Mesothelial cell of epicardium (in vitro differentiated cells): ENCODE measurements at regions not wholly inside any gene's neighbourhood (a gene's known extent, or its start where the extent isn't known, plus 50 kb on each side); places are given as distances from the start of the nearest gene placed in this dataset.

Experiments used
- DNase-seq, 2 experiments: peaks; one replicate each; pipeline ENCODE4 v3.0.0; 2021; ENCODE audit warnings: low spot score in 2 of 2; ENCODE audit not compliant: unreplicated experiment in 2 of 2
- H3K27ac Mint-ChIP-seq: 2 replicates; pipeline ENCODE4 v1.8.0; 2021; ENCODE audit warnings: mixed read lengths
- H3K27me3 Mint-ChIP-seq: 2 replicates; pipeline ENCODE4 v1.8.0; 2021; ENCODE audit warnings: low read depth, mixed read lengths
- H3K36me3 Mint-ChIP-seq: 2 replicates; pipeline ENCODE4 v1.8.0; 2021; ENCODE audit warnings: mixed read lengths
- H3K4me1 Mint-ChIP-seq: 2 replicates; pipeline ENCODE4 v1.8.0; 2021; ENCODE audit warnings: mixed read lengths
- H3K4me3 Mint-ChIP-seq: 2 replicates; pipeline ENCODE4 v1.8.0; 2021; ENCODE audit warnings: mild to moderate bottlenecking, moderate library complexity, mixed read lengths
- H3K9me3 Mint-ChIP-seq: 2 replicates; pipeline ENCODE4 v1.8.0; 2021; ENCODE audit warnings: mixed read lengths
- CTCF ChIP-seq: fragments of 200-600 bp; sonication (generic); IDR thresholded peaks from one replicate; pipeline ENCODE4 v1.5.0; 2021; ENCODE audit warnings: antibody characterized with exemption; ENCODE audit not compliant: unreplicated experiment

DNA sequence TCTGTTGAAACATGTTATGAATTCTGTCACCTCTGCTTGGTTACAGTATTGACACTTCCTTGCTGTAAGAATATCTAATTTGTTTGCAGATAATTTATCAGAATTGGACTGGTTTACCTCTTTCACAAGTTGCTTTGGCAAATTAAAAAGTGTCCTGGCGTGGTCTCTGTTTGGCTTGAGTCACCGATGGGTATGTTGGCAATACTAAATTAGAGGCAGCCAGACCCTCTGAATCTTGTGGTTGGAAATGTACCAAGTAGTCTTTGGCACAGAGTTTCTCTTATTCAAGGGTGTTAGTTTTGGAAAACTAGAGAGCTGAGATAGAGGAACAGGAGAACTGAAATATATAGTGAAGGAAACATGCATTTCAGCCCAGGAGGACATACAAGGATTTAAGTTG lies 521.1 kb upstream of the MGAT4C start:
- DNase-seq = no peak
- no peak for TF ChIP-seq CTCF
- H3K36me3 Mint-ChIP-seq = no peaks in the 10 kb centered on the region
- H3K9me3 Mint-ChIP-seq = no peaks in the 10 kb centered on the region
- H3K27me3 Mint-ChIP-seq = no peaks in the 10 kb centered on the region
- H3K27ac Mint-ChIP-seq = no peak overlapping the region
- H3K4me1 Mint-ChIP-seq = peaks cover 9% of the 10 kb centered on the region
- H3K4me3 Mint-ChIP-seq = no peak overlapping the region

GRCh38 chr12:86774841-86775388 lies 518.7 kb upstream of the MGAT4C start:
- H3K27me3 Mint-ChIP-seq = no peaks in the 10 kb centered on the region
- H3K9me3 Mint-ChIP-seq = peaks cover 6% of the 10 kb centered on the region
- H3K27ac Mint-ChIP-seq = no peak overlapping the region
- no peaks in the 10 kb centered on the region for H3K36me3 Mint-ChIP-seq
- H3K4me3 Mint-ChIP-seq = no peak overlapping the region
- H3K4me1 Mint-ChIP-seq = peaks cover 9% of the 10 kb centered on the region
- DNase-seq = no peak
- no peak for TF ChIP-seq CTCF

DNA sequence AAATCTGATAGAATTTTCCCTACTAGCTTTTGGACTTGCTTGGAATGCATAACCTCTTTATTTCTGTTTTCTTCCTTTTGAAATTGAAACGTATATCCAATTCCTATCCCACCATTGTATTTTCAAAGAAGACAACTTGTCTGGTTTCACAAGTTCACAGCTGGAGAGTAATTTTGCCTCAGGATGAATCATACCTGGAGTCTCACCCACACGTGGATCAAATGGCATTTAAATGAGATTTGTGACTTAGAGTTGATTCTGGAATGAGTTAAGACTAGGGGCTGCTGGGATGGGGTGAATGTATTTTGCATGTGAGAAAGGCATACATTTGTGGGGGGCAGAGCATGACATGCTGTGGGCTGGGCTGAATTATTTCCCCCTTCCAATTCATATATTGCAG lies 516.5 kb upstream of the MGAT4C start:
- TF ChIP-seq CTCF = no peak
- no peaks in the 10 kb centered on the region for H3K36me3 Mint-ChIP-seq
- peaks cover 4% of the 10 kb centered on the region for H3K4me1 Mint-ChIP-seq
- H3K4me3 Mint-ChIP-seq = no peak overlapping the region
- no peak for DNase-seq
- no peak overlapping the region for H3K27ac Mint-ChIP-seq
- peaks cover 6% of the 10 kb centered on the region for H3K9me3 Mint-ChIP-seq
- H3K27me3 Mint-ChIP-seq = no peaks in the 10 kb centered on the region

- no peaks in the 10 kb centered on the region for H3K27me3 Mint-ChIP-seq
- H3K9me3 Mint-ChIP-seq = peaks cover 11% of the 10 kb centered on the region
- H3K4me3 Mint-ChIP-seq = no peak overlapping the region
- no peaks in the 10 kb centered on the region for H3K4me1 Mint-ChIP-seq
- DNase-seq = no peak
- no peaks in the 10 kb centered on the region for H3K36me3 Mint-ChIP-seq
- no peak overlapping the region for H3K27ac Mint-ChIP-seq
- TF ChIP-seq CTCF = no peak
Observed at GRCh38 chr12:86770871-86771270, 514.7 kb upstream of the MGAT4C start.

DNA sequence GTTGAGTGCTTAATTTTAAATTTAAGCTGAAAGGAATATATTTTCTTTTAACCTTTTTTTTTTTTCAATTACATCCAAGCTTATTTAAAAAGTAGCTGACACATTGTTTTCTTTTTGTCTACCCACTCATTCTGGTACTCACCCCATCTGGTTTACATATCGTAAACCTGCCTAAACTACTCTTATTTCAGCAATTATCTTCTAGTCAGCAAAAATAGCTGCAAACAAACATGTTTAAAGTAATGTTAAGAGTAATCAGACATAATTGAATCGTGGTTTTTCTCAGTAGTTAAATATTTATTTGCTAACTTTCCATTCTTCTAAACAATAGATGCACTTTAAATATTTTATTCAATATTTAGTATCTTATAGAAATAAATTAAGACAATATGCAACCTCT lies 492.7 kb upstream of the MGAT4C start:
- Mint-ChIP-seq H3K4me1 (peaks cover 9% of the 10 kb centered on the region), H3K4me3 (no peak overlapping the region), H3K9me3 (no peaks in the 10 kb centered on the region), H3K36me3 (no peaks in the 10 kb centered on the region), H3K27ac (no peak overlapping the region), H3K27me3 (no peaks in the 10 kb centered on the region)
- TF ChIP-seq CTCF = no peak
- no peak for DNase-seq
